ENCODE measurements at regions not wholly inside any gene's neighbourhood (a gene's known extent, or its start where the extent isn't known, plus 50 kb on each side); places are given as distances from the start of the nearest gene placed in this dataset.
A peak's percentile ranks its signal among the peaks of the same experiment; 100 is the strongest.

DNA sequence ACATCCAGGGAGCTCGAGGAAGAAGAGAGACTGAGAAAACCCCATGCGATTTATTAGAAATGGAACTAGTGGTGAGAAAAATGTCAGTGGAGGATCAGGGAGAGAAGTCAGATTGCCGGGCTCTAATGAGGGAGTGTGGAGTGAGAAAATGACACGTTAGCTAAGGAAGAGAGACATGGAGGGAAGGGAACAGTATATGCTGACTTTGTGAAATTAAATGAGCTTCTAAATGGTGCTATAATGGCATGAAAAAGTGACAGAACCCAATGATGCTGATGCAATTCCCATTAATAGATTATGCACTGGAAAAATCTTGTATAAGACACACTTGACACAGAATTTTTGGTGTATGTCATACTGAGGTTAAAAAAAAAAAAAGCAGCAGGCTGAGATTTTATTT lies 112.6 kb downstream of the HSPH1 start:
- no peak for DNase-seq

DNA sequence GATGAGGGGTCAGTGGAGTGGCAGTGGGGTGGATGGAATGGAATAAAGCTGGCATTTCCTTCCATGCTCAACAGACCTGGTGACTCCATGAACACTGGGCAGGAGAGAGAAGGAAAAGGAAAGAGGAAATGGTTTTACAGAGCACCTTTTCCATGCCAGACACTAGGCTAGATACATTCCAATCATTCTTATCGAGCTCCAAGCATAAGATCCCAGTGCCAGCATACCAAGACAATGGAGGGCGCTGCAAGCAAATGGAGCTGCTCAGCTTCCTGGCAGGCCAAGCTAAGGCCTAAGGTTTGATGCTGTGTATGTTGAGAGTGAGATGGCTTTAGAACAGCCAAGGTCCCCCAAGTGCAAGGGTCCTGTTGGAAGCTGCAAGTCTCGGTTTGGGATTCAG lies 113.2 kb downstream of the HSPH1 start:
- no peak for DNase-seq

DNA sequence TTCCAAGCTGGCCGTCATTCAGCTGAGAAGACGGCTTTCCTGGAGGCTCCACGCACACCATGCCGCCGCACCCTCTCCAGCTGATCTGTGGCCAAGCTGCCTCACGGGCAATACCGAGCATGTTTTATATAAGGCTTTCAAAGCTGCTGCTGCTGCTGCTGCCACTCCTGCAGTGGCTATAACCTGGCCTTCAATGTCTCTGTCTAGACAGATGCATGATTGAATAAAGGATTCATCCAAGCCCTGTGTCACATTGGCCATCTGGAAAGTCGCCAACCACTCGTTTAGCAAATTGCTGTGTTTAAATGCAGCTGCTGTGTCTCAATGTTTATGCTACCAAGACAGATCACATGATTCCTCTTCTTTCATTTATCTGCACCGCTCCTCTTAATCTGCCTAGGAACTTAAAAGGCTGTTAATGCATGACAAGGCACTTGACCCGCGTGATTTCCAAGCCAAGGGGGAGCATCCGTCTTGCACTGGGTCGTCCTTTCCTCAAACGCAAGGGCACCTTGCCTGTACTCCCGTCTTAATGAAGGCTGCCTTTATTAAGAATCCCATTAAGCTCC lies 114.3 kb downstream of the TEX26 start:
- peak; percentile 78 for DNase-seq

DNA sequence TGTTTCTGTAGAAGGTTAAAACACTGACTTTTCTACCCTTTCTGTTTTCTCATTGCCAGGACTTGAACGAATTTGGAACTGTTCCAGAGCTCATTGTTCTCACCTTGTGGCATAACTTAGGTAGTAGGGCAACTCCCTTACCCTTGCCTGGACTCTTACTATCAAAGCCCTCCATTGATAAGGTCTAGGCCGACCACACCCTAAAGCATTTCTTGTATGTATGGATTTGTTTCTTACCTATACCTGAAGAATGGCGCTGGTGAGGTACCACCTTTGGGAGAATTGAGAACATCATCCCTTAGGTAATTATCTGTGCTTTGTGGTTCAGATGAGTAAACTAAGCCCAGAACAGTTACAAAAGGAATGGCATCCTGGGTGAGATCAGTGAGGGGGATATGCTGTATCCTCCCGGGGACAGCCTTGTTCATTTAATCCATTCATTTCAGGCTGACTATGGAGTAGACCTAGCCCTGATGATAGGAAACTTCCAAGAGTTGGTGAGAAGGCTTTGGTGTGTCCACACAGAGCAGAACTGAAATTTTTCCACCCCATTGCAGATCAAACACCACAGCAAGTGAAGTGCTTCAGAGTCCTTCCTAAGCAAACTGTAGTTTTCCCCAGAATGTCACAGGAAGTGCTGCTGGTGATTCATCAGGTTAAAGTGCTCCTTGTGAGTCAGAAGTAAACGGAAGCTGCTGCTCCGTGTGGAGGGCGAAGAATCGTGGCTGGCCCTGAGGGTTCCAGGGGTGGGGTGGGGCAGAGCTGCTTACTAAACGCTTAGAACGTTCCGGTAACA lies 113.0 kb downstream of the TEX26 start:
- no peak for DNase-seq

DNA sequence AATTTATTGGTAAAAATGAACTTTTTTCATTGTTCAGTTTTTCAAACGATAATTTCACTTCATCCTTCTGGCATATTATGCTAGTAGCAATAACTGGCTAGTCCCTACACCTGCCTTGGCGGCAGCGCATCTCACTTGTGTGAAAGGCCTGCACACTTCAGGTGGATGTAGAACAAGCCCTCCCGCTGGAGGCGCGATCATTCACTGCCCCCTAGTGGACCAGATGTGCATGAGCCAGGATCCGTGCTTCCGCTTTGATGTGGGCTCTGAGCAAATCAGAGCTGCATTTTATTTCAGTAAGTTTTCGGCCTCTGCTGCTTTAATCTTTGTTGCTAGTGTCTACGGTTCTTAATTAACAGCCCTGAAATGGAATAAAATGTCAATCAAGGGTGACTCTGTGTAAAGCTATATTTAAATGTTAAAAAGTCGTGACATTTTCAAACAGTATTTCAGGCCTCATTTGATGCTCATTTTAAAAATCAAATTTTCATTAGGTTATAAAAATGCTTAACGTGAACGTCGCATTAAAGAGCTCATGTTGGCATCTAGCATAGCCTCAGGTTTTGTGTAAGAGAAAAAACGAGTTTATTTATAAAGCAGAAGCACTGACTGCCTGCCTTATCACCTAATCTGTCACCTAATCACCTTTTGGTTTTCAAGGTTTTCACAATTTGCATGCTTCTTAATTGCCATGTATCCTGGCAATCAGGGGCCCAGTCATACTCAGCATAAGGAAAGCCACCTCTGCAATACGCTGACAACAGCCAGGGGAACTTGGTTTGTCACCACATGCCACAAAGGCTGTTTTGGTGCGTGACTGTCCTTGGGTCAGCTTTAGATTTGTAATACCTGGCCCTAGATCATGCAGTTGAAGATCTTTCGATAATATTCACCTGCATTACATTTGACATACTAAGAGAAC lies 112.2 kb downstream of the TEX26 start:
- DNase-seq: peak; percentile 75

DNA sequence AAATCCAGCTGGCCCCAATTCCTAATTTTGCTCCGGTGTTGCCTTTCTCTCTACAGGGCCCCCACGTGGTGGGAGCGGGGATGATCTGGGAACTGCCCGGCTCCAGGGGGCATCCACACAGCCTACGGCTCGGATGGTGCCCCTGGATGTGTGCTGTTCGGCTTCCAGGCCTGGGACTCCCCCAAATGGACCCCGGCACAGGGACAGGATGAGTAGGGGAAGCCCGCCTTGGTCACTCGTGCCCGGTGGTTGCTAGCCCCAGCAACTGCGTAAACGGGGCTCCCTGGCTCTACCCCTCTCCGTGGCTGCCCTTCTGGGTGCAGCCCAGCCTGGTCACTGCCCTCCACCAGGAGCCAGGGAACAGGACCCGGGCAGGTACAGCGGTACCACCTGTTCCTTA lies 111.5 kb downstream of the TEX26 start:
- no peak for DNase-seq

DNA sequence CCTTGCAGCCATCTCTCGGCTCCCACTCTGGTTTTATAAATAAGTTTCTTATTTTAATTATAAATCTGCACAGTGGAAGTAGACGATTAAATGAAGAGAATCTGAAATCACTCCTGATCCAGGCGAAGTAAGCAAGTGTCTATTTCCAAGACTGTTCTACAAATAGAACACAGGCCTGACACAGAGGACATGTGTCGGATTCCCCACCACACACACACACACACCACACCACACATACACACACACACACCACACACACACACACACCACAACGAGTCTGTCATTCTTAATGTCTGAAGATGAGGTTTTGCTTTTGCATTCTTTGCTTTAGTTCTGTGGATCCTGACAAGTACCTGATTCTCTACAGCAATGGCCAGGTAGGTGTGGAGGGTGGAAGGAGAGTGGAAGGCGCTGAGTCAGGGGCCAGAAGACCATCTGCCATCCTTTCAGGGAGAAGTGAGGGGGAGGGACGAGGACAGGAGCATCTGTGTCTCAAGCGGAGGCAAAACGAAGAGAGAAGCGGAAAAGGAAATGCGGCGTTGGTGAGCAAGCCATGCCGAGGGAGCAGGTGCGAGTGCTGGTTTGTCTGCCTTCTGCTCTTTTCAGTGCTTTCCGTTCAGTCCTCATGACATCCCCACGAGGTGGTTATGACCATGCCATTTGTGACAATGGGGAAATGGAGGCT lies 110.2 kb downstream of the TEX26 start:
- no peak for DNase-seq

DNA sequence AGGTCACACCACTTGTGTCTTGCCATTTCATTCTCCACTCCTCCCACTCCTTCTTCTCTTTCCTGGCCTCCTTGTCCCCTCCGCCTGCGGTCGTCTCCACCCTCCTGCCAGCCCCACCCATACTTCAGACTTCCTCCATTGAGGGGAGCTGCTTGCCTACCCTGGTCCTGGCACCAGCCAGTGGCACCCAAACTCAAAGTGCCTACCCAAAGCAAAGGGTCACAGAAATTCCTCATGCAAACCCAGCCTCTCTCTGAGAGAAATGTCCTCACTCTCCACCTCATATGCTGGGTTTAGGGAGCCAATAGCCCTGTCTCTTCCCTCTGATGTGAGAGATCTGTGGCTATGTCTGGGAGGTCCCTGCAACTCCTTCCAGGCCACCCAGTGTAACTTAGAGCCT lies 109.6 kb downstream of the TEX26 start:
- DNase-seq: no peak

DNA sequence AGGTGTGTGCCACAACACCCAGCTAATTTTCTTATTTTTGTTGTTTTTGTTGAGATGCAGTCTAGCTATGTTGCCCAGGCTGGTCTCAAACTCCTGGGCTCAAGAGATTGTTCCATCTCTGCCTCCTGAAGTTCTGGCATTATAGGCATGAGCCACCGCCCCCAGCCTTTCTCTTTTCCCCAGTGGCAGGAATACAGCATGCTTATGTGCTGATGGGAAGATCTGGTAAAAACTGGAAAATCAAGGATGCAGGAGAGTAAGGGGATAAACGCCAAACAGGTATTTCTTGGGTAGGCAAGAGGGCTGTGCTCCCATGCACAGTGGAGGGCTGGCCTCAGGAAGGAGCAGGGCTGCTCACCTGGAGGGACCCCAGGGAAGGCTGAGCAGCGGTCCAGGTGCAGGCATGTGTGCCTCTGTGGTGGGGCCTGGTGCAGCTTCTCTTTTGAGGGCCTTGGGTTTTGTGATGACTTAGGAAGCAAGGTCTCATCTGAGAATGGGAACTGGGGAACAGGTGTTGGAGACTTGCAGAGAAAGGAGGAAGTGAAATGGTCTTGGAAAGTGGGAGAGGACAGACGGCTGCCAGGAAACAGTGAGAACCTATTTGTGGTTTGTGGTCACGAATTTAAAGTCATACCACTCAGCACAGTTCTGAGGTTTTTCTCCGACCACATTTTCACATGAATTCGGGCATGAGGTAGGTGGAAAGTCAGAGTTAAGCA lies 106.5 kb downstream of the TEX26 start:
- DNase-seq: no peak

DNA sequence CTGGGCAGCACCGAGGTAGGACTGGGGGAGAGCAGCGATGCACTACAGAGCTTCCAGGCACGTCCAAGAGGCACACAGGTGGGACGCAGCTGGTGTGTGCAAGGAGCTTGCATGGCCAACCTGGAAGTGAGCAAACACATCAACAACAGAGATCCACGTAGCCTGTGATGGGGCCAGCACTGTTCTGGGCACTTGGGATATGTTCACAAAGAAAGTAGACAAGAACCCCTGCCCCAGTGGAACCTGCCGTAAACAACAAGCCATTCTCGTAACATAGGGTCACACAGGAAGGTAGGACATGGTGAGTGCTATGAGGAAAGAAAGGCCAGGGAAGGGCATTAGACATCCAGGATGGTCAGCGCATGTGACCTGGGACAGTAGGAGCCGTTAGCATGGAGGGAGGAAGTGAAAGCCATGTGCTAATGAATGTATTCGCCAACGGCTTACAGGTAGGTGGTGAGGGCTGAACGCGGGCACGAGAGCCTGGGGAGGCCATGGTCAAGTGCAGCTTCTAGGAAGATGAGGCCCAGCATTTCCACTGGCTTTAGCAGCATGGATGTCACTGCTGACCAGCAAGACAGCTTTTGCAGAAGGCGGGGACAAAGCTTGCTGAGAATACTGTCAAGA lies 105.5 kb downstream of the TEX26 start:
- DNase-seq: no peak

DNA sequence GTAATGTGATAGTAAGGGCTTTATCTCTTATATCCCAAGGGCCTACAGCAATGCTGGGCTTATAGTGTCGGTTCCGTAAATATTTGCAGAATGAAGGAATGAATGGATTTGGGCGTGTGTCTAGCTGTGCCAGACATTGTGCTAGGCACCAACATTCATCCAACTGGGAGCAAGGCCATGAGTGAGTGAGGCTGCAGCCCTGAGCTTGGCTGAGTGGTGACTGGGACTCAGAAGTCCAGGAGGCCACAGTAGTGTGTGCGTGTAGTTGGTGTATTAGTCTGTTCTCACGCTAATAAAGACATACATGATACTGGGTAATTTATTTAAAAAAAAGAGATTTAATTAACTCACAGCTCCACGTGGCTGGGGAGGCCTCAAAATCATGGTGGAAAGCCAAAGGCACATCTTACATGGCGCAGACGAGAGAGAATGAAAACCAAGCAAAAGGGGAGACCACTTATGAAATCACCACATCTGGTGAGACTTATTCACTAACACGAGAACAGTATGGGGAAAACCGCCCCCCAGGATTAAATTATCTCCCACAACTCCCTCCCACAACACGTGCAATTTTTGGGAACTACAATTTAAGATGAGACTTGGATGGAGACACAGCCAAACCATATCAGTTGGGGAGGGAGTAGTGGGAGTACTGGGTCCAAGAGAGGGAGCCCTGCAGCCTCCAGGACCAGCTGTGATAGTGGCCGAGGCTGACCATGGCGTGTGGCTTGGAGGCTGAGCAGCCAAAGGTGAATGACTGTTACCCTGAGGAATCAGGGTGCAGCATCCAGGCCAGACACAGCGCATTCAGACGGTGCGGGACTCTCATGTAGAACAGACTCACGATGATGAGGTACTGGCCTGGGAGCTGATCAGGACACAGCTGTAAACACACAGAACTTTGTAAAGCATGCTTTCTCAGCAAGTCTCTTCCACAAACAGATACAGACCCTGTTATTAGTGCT lies 104.6 kb downstream of the TEX26 start:
- no peak for DNase-seq

DNA sequence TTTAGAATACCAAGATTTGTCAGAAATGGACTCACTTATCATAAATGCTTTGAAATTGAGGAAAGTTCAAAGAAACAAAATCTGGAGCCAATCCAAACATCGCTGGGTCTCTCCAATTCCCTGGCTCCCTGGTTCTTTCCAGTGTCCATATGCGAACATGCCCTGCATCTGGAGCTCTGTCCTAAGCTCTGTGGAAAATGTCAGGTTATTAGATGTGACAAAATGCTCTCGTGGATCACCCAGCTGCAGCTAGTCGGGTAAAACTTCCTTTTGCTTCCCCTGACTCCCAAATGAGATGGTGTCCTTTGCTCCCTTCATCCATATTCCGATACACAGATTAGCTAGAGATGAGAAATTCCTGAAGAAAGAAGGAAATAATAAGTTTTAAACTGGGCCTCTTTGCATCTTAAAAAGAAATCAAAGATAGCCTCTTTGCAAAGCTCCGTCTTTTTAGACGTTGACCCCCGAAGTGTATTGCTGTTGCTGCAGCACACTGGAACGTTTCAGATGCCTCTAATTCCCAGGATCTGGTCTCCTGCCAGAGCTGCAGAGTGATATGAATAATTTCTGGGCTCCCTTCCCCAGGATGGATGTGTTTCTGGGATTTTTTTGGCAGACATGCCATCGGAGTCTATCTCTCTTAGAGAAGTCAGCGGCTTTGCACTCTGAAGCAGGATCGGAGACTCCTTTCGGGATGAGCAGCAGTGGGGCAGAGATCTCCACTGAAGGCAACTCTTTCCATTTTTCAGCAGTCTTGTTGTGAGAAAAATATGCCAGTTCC lies 102.9 kb downstream of the TEX26 start:
- no peak for DNase-seq

DNA sequence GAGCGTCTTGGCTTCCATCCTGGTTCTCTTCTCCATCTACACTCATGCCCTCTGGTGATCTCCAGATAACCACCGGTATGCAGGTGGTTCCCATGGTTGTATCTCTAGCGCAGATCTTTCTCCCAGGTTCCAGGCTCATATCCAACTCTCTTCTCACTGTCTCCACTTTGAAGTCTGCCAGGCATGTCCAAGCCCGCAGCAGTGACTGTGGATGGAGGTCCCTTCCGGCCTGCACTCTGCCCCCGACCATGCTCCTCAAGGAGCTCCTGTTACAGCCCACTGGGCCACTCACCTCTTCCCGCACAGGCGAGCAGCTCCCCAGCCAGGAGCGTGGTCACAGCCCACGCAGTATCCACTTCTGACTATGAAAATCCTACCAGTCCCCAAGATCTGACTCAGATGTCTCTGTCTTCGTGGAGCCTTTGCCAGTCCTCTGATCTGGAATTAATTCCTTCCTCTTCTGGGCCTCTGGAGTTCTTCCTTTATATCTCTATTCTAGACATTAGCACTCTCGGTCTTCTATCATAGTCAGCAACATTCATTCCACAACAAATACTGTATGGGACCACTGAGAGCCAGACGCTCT lies 100.2 kb downstream of the TEX26 start:
- DNase-seq: no peak

DNA sequence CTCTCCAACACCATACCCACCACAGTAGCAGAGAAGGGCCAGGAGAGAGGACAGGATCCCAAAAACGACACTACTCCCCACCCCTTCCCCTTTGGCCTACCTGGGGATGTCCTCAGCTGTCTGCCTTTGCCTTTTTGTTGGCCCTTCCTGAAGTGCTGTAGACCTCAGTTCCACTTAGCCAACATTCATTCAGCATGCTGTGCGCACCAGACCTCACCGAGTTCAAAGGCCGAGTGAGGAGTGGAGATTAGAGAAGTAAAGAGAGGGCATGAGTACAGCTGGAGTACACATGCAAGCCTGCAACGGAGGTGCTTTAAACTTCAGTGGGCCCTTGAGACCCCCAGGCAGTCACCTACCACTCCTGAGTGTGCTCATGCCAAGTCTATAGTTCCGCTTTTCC lies 99.0 kb downstream of the TEX26 start:
- DNase-seq: no peak

DNA sequence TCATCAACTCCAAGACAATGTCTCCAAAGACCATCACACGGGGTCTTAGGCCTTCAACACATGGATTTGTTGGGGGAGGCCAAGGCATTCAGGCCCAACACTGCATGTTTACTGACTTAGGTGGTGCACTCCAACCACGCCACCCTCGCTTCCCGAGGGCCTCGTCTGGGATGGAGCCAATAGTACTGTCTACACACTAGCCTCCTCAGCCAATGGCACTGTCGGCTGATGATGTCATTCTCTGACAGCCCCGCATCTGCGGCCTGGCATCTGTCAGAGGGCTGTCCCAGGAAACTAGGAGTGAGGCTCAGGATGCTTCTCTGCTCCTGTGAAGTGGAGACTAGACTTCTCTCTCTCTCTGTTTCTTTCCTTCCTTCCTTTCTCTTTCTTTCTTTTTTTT lies 96.6 kb downstream of the TEX26 start:
- DNase-seq: no peak

DNA sequence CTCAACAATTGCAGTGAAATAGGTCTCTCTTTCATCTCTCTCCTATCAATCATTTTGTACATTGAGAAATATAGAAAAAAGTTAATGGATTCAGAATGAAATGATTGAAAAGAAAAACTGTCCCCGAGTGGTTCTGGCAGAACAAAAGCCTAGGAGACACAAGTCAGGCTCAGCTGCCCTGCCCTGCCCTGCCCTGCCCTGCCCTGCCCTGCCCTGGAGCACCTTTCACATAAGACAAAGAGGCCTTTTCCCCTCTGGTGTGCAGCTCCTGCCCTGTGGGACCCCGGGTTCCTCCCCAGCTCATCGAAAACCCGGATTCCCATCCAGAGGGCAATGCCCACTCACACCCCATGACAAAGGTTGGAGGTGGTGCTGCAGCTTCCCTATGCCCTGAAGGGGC lies 94.7 kb downstream of the TEX26 start:
- no peak for DNase-seq
